NCI-H2196 (cell line): ENCODE measurements at regions not wholly inside any gene's neighbourhood (a gene's known extent, or its start where the extent isn't known, plus 50 kb on each side); places are given as distances from the start of the nearest gene placed in this dataset.

ENCODE experiments used
- DNase-seq: peaks from one replicate; lab custom pipeline; 2025; ENCODE audit not compliant: unreplicated experiment; lab: John Stamatoyannopoulos, UW

DNA sequence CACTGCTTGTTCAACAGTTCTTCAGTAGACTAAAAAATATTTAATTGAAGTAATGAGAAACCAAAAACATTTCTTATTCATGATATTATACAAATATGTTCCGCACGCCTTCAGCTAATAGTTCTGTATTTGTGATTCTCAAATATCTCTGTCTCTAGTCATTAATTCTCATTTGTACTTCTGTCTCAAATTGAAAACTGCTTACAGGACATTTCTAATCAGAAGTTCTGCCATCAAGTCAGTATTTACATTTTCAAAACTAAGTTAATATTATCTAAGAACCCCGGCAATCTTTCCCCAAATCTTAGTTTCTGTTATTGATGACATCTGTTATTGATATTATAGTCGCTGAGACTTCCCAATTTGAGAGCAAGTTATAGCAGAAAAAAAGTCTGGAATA is 78.6 kb upstream of the PGRMC2 start:
- no peak for DNase-seq

- no peak for DNase-seq
Observed at GRCh38 chr4:128364565-128364964, 77.0 kb upstream of the PGRMC2 start.

DNA sequence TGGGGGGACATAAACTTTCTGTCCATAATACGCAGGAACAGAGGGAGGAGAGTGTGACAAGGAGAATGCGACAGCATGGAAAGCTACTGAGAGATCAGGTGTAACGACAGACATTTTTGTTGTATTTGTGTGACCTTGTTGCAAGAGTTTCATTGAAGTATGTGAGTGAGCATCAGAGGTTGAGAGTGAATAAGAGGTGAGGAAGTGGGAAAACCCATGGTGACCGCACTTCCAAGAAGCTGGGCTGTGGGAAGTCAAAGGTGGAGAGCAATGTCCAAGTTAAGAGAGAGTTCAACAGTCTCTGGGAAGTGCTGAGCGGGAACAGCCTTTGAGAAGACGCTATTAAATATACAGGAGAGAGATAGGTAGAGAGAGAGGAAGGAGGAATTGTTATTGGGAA is 76.4 kb upstream of the PGRMC2 start:
- DNase-seq, result no peak

DNA sequence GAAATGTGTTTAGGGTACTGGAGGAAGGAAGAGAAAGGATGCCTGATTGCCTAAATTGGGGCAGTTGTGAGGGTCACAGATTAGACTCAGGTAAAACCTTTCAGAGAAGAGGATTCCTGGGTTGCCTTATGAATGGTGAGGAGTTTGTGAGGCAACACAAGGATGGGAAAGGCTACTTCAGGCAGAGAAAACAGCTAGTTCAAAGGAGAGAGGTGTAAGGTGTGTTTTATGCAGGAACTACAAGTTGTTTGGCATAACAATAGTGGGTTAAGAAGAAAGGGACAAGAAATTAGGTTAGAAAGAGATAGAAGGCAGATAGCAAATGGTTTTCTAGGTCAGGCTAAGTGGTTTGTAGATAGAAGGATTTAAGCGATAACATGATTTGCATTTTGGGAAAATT is 75.1 kb upstream of the PGRMC2 start:
- DNase-seq, result no peak

DNA sequence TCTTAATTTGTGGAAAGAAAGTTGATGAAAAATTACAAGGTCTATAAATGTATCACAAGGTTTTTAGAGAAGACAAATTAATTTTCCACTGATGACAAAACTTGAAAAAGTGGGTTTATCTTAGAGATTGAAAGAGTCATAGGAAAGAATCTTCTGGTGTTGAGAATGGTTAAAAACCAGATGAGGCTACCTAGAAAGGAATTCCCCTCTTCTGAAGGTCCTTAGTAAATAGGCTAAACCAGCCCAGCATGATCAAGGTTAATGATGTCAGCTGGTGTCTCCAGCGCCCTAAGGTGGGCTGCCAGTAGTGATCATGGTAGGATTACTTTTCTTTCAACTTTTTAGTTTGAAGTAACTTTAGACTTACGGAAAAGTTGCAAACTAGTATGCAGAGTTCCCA is 71.8 kb upstream of the PGRMC2 start:
- no peak for DNase-seq

GRCh38 chr4:128358913-128359279 is 71.3 kb upstream of the PGRMC2 start:
- DNase-seq, result no peak

DNA sequence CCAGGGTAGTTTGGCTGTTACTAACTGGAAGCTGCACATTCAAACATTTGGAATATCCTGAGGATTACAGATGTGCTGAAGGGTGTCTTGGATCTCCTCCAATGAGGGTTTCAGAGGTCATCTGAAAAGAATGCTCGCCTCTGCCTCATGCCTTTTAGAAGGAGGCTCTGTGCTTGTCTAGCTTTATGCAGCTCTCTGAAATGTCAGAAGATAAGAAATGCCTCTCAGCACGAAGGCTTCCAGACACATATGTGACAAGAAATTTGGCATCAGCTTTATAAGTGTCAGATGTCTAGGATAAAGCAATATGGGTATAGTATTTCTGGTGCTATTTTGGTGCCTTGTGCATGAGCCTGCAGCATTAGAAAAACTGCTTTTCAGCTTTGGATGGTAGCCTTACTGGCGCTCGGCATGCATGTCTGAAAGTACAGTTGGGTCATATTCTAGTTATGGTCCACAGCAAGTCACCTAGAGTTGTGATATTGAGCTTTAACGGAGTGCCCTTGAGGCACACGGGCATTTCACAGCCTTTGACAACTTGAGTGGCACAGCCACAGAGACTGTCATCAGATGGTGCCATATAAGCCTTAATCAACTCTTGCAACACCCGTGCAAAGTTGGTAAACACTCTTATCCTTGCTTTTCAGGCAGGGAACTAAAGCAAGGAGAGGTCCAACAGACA is 70.8 kb upstream of the PGRMC2 start:
- DNase-seq, result no peak

DNA sequence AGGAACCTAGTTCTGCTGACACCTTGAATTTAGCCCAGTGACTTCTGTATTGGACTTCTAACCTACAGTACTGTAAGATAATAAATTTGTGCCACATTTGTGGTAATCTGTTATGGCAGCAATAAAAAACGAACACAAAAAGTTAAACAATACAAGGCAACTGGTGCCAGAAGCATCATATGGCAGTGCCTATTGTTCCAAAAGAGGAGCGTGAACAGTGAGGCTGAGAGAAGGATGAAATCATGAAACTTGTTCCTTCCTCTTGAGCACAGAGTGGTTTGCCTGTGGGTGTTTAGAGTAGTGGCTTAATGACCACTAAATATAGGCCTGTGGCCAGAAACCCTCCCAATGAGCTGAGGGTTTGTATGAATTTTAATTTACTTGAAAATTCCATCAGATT is 69.7 kb upstream of the PGRMC2 start:
- DNase-seq, result no peak

- DNase-seq, result no peak
Observed at GRCh38 chr4:128355305-128355704, 67.7 kb upstream of the PGRMC2 start.

DNA sequence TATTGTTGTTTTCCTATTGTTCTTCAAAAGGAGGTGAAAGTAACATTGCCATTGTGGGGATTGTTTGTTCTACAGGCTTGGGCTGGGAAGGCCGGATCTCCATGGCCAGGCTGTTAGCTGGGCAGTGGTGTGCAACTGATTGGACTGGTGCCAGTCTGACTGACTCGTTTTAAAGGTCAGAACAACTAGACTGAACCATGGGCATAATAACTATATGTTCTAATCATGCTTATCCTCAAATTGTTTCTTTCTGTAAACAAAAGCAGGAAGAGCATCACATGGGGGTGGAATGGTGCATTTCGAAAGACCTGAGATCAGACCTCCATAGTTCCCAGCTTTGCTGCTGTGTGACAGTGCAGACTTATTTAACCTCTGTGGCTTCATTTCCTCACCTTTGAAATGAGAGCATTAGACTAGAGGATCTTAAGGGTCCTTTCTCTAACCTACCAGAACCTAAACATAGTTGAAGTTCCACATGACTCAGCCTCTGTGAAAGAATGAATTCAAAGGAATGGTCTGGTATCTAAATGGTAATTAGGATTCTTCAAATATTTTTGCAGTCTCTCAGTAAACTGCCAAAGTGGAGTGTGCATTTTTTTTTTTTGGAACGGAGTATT is 66.7 kb upstream of the PGRMC2 start:
- no peak for DNase-seq

DNA sequence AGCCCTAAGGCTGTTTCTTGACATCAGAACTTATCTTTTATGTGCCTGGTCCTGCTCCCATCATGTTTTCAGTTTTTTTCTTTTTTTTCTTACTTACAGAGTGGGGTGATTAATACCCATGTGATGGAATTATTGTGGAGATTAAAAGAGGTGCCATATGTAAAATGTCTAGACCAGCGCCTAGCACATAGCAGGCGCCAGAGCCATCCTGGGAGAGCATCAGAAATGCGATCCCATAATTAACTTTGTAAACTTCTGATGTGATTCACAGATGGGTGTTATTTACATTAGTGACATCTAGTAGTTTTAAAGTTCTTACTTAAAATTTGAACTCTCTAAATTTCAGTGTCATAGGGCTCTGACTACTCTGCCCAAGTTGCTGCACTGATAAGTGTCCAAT is 66.2 kb upstream of the PGRMC2 start:
- DNase-seq, result no peak

DNA sequence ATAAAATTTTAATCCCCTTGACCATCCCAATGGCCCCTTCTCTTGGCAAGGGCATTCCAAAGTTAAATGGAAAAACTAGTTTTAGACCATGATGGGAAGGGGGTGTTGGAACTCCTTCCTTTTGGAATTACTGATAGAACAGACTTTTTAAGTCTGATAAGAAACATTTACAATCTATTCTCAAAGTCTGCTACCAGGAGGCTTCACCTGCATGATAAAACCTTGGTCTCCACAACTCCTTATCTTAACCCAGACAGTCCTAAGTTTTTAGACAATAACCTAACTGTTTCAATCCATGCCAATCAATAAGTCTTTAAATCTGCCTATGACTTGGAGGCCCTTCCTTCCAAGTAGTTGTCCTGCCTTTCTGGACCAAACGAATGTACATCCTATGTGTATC is 63.9 kb upstream of the PGRMC2 start:
- DNase-seq, result no peak

- no peak for DNase-seq
Observed at GRCh38 chr4:128350449-128351045, 62.9 kb upstream of the PGRMC2 start.

GRCh38 chr4:128349921-128350320 is 62.3 kb upstream of the PGRMC2 start:
- no peak for DNase-seq

DNA sequence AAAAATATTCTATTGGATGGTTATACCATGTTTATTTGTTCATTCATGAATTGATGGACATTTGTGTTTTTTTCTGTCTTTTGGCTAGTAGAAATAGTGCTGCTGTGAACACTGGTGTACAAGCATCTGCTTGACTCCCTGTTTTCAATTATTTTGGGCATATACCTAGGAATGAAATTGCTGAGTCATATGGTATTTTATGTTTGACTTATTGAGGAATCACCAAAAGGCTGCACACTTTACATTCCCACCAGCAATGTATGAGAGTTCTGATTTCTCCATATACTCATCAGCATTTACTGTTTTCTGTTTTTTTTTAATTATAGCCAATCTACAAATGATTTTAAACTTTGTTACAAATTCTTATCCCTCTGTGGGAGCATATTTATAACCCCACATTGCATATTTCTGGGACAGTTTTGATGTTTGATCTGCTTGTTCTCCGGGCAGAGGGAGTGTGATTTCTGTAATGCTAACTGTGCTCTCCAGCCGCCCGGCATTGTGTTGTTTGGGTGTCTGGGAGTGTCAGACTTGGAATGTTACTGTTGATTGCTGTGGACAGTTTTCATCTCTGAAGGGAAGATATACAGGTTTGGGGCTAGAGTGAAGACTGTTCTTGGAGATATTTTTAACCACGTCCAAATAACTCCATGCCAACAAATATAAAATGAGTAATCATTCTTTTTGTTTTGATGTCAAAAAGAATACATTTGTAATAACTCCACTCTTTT is 60.5 kb upstream of the PGRMC2 start:
- no peak for DNase-seq

DNA sequence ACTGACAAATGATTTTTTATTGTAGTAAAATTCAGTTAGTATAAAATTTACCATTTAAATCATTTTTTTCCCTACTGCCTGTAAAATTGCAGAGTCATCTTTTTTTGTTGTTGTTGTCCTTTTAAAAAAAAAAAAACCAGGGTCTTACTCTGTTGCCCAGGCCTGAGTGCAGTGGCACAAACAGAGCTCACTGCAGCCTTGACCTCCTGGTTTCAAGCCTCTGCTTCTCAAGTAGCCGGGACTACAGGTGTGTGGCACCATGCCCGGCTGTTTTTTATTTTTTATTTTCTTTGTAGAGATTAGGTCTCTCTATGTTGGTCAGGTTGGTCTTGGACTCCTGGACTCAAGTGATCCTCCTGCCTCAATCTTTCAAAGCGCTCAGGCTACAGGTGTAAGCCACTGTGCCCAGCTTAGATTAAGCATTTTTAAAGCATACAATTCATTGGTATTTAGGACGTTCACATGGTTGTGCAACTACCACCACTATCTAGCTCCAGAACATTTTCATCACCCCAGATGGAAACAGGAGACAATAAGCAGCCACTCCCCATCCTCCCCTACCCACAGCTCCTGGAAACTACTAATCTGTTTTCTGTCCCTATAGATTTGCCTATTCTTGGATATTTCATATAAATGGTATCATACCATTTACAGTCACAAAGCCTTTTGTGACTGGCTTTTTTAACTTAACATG is 59.7 kb upstream of the PGRMC2 start:
- DNase-seq, result no peak

- no peak for DNase-seq
Observed at GRCh38 chr4:128346054-128346716, 58.6 kb upstream of the PGRMC2 start.

- DNase-seq, result no peak
Observed at GRCh38 chr4:128345650-128346049, 58.0 kb upstream of the PGRMC2 start.

DNA sequence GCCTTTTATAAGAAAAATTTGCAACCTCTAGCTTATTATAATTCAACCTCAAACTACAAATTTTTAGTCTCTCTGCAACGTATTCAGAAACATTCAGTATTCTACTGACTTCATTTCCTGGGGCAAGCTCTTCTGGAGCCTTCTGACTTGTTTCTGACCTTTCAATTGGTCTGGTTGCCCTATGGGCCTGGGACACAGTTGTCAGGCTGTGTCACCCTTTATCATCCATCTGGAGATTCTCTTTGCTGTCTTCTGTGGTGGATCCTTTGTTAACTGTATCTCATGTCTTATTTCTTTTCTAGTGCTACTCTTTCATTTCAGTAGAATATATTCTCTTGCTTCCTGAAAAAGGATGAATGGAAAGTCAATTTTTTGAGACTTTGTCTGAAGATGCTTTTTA is 55.1 kb upstream of the PGRMC2 start:
- no peak for DNase-seq

DNA sequence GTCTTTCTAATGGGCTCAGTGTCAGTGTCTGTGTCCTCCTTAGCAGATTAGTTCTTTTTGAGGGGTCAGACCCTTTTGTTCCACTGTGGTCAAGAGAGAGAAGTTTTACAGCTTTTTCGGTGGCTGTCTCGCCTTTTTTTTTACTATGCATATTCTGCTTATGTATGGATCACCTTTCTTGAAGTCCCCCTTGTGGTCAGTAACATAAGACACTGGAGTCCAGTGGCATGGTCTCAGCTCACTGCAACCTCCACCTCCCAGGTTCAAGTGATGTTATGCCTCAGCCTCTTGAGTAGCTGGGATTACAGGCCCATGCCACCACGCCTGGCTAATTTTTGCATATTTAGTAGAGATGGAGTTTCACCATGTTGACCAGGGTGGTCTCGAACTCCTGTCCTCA is 54.0 kb upstream of the PGRMC2 start:
- no peak for DNase-seq
